Suprapubic skin (tissue), 3 donors: ENCODE measurements at regions not wholly inside any gene's neighbourhood (a gene's known extent, or its start where the extent isn't known, plus 50 kb on each side); places are given as distances from the start of the nearest gene placed in this dataset.

Experiments
- EP300 ChIP-seq: sonication (generic); formaldehyde crosslinking; IDR thresholded peaks from one replicate; pipeline ENCODE4 v1.6.1; 2017; ENCODE audit warnings: antibody characterized with exemption
- POLR2A ChIP-seq, 2 donors: fragments of 450-650 bp; IDR thresholded peaks; one replicate each; pipeline ENCODE4 v1.6.1; 2017; ENCODE audit warnings: antibody characterized with exemption in 2 of 2, mild to moderate bottlenecking in 2 of 2, moderate library complexity in 2 of 2
- TF ChIP-seq, protein P1 (sequence below), 2 donors: fragments of 200-600 bp in 1 of 2; fragments of 450-650 bp in 1 of 2; sonication (generic) in 1 of 2; IDR thresholded peaks; one replicate each; pipeline ENCODE4 v1.5.1; 2016 to 2019; ENCODE audit warnings: antibody characterized with exemption in 2 of 2, mild to moderate bottlenecking in 1 of 2, moderate library complexity in 1 of 2

- TF ChIP-seq POLR2A (IDR thresholded peaks at IDR 0.05) (no peak), EP300 (no peak)
- TF ChIP-seq, protein P1, sequence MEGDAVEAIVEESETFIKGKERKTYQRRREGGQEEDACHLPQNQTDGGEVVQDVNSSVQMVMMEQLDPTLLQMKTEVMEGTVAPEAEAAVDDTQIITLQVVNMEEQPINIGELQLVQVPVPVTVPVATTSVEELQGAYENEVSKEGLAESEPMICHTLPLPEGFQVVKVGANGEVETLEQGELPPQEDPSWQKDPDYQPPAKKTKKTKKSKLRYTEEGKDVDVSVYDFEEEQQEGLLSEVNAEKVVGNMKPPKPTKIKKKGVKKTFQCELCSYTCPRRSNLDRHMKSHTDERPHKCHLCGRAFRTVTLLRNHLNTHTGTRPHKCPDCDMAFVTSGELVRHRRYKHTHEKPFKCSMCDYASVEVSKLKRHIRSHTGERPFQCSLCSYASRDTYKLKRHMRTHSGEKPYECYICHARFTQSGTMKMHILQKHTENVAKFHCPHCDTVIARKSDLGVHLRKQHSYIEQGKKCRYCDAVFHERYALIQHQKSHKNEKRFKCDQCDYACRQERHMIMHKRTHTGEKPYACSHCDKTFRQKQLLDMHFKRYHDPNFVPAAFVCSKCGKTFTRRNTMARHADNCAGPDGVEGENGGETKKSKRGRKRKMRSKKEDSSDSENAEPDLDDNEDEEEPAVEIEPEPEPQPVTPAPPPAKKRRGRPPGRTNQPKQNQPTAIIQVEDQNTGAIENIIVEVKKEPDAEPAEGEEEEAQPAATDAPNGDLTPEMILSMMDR (IDR thresholded peaks at IDR 0.05), result no peak
These were observed 279.9 kb downstream of the NEBL start for GRCh38 chr10:20616918-20617810.
